ENCODE measurements at regions not wholly inside any gene's neighbourhood (a gene's known extent, or its start where the extent isn't known, plus 50 kb on each side); places are given as distances from the start of the nearest gene placed in this dataset.

DNA sequence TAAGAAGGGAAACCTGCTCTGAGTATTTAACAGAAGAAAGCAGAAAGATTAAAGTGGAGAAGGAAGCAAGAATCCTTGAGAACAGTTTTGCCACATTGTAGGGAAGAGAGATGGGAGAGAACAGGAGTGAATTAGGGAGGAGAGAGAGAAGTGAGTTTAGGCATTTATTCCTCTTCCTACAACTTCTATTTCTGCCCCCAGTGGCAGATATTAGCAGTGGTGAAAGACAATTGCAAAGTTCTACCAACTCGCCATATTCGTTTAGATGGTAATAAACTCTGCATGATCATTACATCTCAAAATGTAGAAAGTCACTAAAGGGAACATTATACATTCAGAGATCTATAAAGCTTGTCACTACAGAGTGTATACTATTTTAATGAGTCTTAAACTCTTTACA is 440.1 kb upstream of the TRPC7 start:
- Histone ChIP-seq H3K4me3 (no peak overlapping the region), H3K36me3 (no peaks in the 10 kb centered on the region), H3K27ac (no peak overlapping the region), H3K27me3 (no peaks in the 10 kb centered on the region), H3K9me3 (no peaks in the 10 kb centered on the region), H3K4me1 (peaks cover 0 to 13% (median 3%) of the 10 kb centered on the region in 3 donors)
- DNase-seq = no peak
- TF ChIP-seq, protein P1, sequence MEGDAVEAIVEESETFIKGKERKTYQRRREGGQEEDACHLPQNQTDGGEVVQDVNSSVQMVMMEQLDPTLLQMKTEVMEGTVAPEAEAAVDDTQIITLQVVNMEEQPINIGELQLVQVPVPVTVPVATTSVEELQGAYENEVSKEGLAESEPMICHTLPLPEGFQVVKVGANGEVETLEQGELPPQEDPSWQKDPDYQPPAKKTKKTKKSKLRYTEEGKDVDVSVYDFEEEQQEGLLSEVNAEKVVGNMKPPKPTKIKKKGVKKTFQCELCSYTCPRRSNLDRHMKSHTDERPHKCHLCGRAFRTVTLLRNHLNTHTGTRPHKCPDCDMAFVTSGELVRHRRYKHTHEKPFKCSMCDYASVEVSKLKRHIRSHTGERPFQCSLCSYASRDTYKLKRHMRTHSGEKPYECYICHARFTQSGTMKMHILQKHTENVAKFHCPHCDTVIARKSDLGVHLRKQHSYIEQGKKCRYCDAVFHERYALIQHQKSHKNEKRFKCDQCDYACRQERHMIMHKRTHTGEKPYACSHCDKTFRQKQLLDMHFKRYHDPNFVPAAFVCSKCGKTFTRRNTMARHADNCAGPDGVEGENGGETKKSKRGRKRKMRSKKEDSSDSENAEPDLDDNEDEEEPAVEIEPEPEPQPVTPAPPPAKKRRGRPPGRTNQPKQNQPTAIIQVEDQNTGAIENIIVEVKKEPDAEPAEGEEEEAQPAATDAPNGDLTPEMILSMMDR (IDR thresholded peaks at IDR 0.05) = peak in 1 of 6 experiments; percentile 21
- no peak for TF ChIP-seq POLR2A (IDR thresholded peaks at IDR 0.05)
- intact Hi-C loops (cut with DNase I) = loop anchor here (10.0 kb wide), 1 partner anchor 409 kb away; no protein-coding TSS in a partner anchor
- 85 to 89% methylated on average over 2 of the region's 2 CpGs for WGBS, 2 donors

DNA sequence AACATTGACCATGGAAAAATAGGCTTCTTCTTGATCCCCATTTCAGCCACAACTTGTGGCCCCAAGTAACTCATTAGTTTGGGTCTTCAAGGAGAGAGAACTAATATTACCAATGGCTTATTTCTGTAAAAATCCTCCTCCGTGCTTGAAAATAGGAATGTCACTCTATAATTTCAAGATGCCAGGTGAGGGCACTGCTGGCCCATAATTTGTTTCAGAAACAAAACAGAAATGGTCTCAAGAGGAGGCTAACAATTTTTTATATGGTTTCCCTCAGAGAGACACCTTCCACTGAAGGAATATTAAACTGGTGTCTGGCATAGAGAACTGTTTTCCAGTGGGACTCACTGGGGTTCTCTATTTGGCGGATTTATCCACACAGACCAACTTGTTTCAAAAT is 437.0 kb upstream of the TRPC7 start:
- H3K9me3 ChIP-seq = no peaks in the 10 kb centered on the region
- no peaks in the 10 kb centered on the region for H3K27me3 ChIP-seq
- TF ChIP-seq POLR2A (IDR thresholded peaks at IDR 0.05) = no peak
- TF ChIP-seq, protein P1 (IDR thresholded peaks at IDR 0.05) = peak in 2 of 6 experiments; percentile 5 to 41
- H3K4me3 ChIP-seq = no peak overlapping the region
- no peak overlapping the region for H3K27ac ChIP-seq
- intact Hi-C loops (cut with DNase I) = loop anchor here (10.0 kb wide), 1 partner anchor 412 kb away; no protein-coding TSS in a partner anchor
- WGBS, 2 donors = 48 to 54% methylated on average over 2 of the region's 2 CpGs
- DNase-seq = no peak
- H3K4me1 ChIP-seq = peaks cover 0 to 11% (median 0%) of the 10 kb centered on the region in 3 donors
- H3K36me3 ChIP-seq = no peaks in the 10 kb centered on the region

DNA sequence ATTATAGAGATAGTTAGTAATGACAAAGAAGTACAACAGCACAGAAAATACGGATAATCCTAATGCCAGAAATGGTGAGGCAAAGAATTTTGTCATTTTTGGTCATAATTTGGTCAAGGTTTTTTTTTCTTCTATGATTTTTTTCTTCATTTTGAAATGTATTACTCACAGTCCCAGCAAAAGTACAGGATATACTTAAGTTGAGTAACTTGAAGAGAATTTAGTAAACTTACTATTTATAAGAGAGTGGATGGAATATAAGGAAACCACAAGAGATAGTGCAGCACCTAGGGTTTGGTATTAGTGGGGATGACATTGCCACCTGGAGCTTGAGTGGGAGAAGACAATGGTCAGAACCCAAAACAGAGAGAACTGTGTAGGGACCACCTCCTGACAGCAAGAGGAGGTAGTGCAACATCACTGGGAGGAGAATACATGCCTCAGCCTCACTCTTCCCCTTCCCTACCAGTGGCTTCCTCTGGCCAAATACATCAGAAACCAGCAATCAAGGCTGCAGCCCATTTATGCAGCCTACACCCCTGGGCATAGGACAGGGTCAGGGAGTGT is 434.5 kb upstream of the TRPC7 start:
- intact Hi-C loops (cut with DNase I) = loop anchor here (10.0 kb wide), 1 partner anchor 415 kb away; no protein-coding TSS in a partner anchor
- WGBS, 2 donors = 66 to 68% methylated on average over 1 of the region's 1 CpG
- DNase-seq = no peak

DNA sequence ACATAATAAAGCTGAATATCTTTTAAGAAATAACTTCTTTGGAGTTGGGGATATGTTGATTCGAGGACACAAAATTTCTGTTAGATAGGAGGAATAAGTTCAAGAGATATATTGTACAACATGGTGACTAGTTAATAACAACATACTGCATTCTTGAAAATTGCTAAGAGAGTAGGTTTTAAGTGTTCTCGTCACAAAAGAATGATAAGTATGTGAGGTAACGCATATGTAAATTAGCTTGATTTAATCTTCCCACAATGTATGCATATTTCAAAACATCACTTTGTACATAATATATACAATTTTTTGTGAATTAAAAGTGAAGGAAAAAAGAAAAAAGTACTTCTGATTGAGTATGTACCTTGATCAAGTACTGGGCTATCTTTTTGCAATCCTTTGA is 428.0 kb upstream of the TRPC7 start:
- Histone ChIP-seq H3K27ac (no peak overlapping the region), H3K27me3 (no peaks in the 10 kb centered on the region), H3K36me3 (no peaks in the 10 kb centered on the region), H3K4me1 (no peaks in the 10 kb centered on the region), H3K4me3 (no peak overlapping the region), H3K9me3 (no peaks in the 10 kb centered on the region)
- no peak for DNase-seq
- TF ChIP-seq, protein P1 (IDR thresholded peaks at IDR 0.05) = no peak
- TF ChIP-seq POLR2A (IDR thresholded peaks at IDR 0.05) = no peak
- WGBS, 2 donors = 81% methylated on average over 3 of the region's 3 CpGs
- intact Hi-C loops (cut with DNase I) = no loop called here

More for the DNA sequence above, 434.5 kb upstream of the TRPC7 start:
- H3K27ac ChIP-seq = no peak overlapping the region
- TF ChIP-seq POLR2A (IDR thresholded peaks at IDR 0.05) = no peak
- TF ChIP-seq, protein P1 (IDR thresholded peaks at IDR 0.05) = no peak
- H3K36me3 ChIP-seq = no peaks in the 10 kb centered on the region
- no peaks in the 10 kb centered on the region for H3K9me3 ChIP-seq
- H3K27me3 ChIP-seq = no peaks in the 10 kb centered on the region
- no peak overlapping the region for H3K4me3 ChIP-seq
- peaks cover 0 to 11% (median 0%) of the 10 kb centered on the region in 3 donors for H3K4me1 ChIP-seq

DNA sequence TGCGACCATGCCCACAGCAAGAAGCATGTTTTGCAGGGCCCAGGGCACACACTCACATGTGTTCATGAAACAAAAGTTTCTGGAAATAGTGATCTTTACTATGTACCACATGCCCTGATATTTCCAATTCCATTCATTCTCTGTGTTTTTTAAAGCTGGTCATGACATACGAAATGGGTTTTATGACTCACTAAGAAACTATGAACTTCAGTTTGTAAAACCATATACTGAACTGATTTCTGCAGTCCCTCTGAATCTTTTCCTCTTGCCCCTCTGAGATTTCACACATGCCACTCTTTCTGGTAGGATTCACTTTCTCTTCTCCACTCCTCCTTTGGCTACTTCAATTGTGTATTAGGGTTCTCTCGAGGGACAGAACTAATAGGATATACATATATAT is 416.1 kb upstream of the TRPC7 start:
- intact Hi-C loops (cut with DNase I) = no loop called here
- WGBS, 2 donors = 59 to 61% methylated on average over 3 of the region's 3 CpGs

More for the DNA sequence above, 416.1 kb upstream of the TRPC7 start:
- Histone ChIP-seq H3K9me3 (no peaks in the 10 kb centered on the region), H3K4me1 (no peaks in the 10 kb centered on the region), H3K27me3 (peaks cover 0 to 8% (median 0%) of the 10 kb centered on the region in 4 donors), H3K4me3 (no peak overlapping the region), H3K27ac (no peak overlapping the region), H3K36me3 (no peaks in the 10 kb centered on the region)
- no peak for DNase-seq
- no peak for TF ChIP-seq POLR2A (IDR thresholded peaks at IDR 0.05)
- TF ChIP-seq, protein P1 (IDR thresholded peaks at IDR 0.05) = no peak
